ENCODE measurements at regions not wholly inside any gene's neighbourhood (a gene's known extent, or its start where the extent isn't known, plus 50 kb on each side); places are given as distances from the start of the nearest gene placed in this dataset.

- no peak for TF ChIP-seq CTCF (IDR thresholded peaks at IDR 0.05)
- TF ChIP-seq POLR2A (IDR thresholded peaks at IDR 0.05): no peak
These were observed 209.2 kb downstream of the ALX1 start for GRCh38 chr12:85489194-85489593.

All from Peyer's patch (tissue), 4 donors.